HCT116 (cell line): ENCODE measurements at regions not wholly inside any gene's neighbourhood (a gene's known extent, or its start where the extent isn't known, plus 50 kb on each side); places are given as distances from the start of the nearest gene placed in this dataset.

Experiments
- ATAC-seq: fragments of 200-7000 bp; cut with Tn5 transposase; 2 replicates; pipeline ENCODE4 v1.9.1; 2020; ENCODE audit warnings: mild to moderate bottlenecking, moderate library complexity
- BruUV-seq: library from RNA; stranded (reverse); fragments of 400-500 nt; replicated peaks from 2 replicates; lab custom pipeline; 2021; lab: Mats Ljungman, UMichigan
- CTCF ChIA-PET: fragments of 300-600 bp; sonication (Branson Sonifier 250); formaldehyde crosslinking; loops from one replicate; lab custom pipeline; 2021; ENCODE audit warnings: antibody characterized with exemption; lab: Charles Lee
- POLR2A ChIA-PET: fragments of 300-600, 350-600 bp; sonication (Branson Sonifier 250); formaldehyde crosslinking; loops from one replicate; lab custom pipeline; 2021; ENCODE audit warnings: antibody characterized with exemption; lab: Charles Lee
- RAD21 ChIA-PET, 2 experiments: fragments of 300-600 bp; sonication (Branson Sonifier 250); formaldehyde crosslinking; loops; one replicate each; lab custom pipeline; 2023; ENCODE audit warnings: low total read pairs in 2 of 2; ENCODE audit not compliant: uncharacterized antibody in 2 of 2, unreplicated experiment in 2 of 2, low non-redundant PET in 1 of 2; lab: Charles Lee
- DNase-seq: peaks from one replicate; pipeline ENCODE4 v3.0.0-alpha.2; 2010; ENCODE audit warnings: low read depth, low spot score
- H2AFZ ChIP-seq: fragments of 200-600 bp; shearing (Covaris generic), sonication (generic); 2 replicates; pipeline ENCODE4 v1.6.1; 2017; ENCODE audit warnings: low read depth, mixed run types, mixed read lengths, antibody characterized with exemption, low read length; ENCODE audit not compliant: poor library complexity, severe bottlenecking
- H3K27ac ChIP-seq: 2 replicates; pipeline ENCODE4 v1.5.1; 2012; ENCODE audit warnings: low read depth, low read length
- H3K27me3 ChIP-seq: fragments of 200-600 bp; sonication (generic); 2 replicates; pipeline ENCODE4 v1.6.1; 2016; ENCODE audit warnings: mixed run types, low read length, mixed read lengths; ENCODE audit not compliant: insufficient read depth
- H3K36me3 ChIP-seq, 2 experiments: fragments of 200-500 bp in 1 of 2; fragments of 200-600 bp in 1 of 2; sonication (Bioruptor generic) in 1 of 2; sonication (generic) in 1 of 2; 2 replicates each; pipeline versions ENCODE4 v1.5.1 to v1.6.1; 2014 to 2016; ENCODE audit warnings: low read length in 2 of 2, inconsistent platforms in 1 of 2, mixed read lengths in 1 of 2, mixed run types in 1 of 2; ENCODE audit not compliant: insufficient read depth in 2 of 2, control insufficient read depth in 1 of 2
- H3K4me1 ChIP-seq, 2 experiments: fragments of 200-600 bp in 1 of 2; sonication (generic) in 1 of 2; 2 replicates each; pipeline versions ENCODE4 v1.5.1 to v1.6.1; 2012 to 2017; ENCODE audit warnings: low read length in 2 of 2, inconsistent platforms in 1 of 2, mild to moderate bottlenecking in 1 of 2, mixed read lengths in 1 of 2, mixed run types in 1 of 2, moderate library complexity in 1 of 2; ENCODE audit not compliant: insufficient read depth in 2 of 2, control insufficient read depth in 1 of 2
- H3K4me2 ChIP-seq: fragments of 200-600 bp; sonication (generic); 2 replicates; pipeline ENCODE4 v1.6.1; 2017; ENCODE audit warnings: mixed run types, low read length, mixed read lengths
- H3K4me3 ChIP-seq, 2 experiments: fragments of 200-600 bp in 1 of 2; sonication (generic) in 1 of 2; replicated peaks in 1 of 2; 2 replicates each; pipeline ENCODE4 v1.5.1; 2011 to 2016; ENCODE audit warnings: low read length in 2 of 2, control low read depth in 1 of 2, low read depth in 1 of 2, mild to moderate bottlenecking in 1 of 2, mixed read lengths in 1 of 2, mixed run types in 1 of 2
- H3K79me2 ChIP-seq: fragments of 200-600 bp; sonication (generic); 2 replicates; pipeline ENCODE4 v1.6.1; 2017; ENCODE audit warnings: mild to moderate bottlenecking, mixed run types, low read length, moderate library complexity, mixed read lengths; ENCODE audit not compliant: insufficient read depth
- H3K9ac ChIP-seq: fragments of 200-600 bp; sonication (generic); 2 replicates; pipeline ENCODE4 v1.6.1; 2016; ENCODE audit warnings: low read length, mixed read lengths
- H3K9me2 ChIP-seq: fragments of 200-600 bp; sonication (generic), shearing (Covaris generic); 2 replicates; pipeline ENCODE4 v1.6.1; 2017; ENCODE audit warnings: mixed run types, mild to moderate bottlenecking, moderate library complexity; ENCODE audit not compliant: insufficient read depth
- H3K9me3 ChIP-seq, 2 experiments: fragments of 200-500 bp in 1 of 2; fragments of 200-600 bp in 1 of 2; sonication (Bioruptor generic) in 1 of 2; sonication (generic) in 1 of 2; 2 replicates each; pipeline ENCODE4 v1.6.1; 2014 to 2017; ENCODE audit warnings: low read length in 2 of 2, mixed read lengths in 2 of 2, inconsistent platforms in 1 of 2, low read depth in 1 of 2, mild to moderate bottlenecking in 1 of 2, mixed run types in 1 of 2, moderate library complexity in 1 of 2; ENCODE audit not compliant: control insufficient read depth in 1 of 2, insufficient read depth in 1 of 2
- H4K20me1 ChIP-seq: fragments of 200-600 bp; sonication (generic), shearing (Covaris generic); 2 replicates; pipeline ENCODE4 v1.6.1; 2017; ENCODE audit warnings: mixed run types, mild to moderate bottlenecking, moderate library complexity; ENCODE audit not compliant: insufficient read depth
- CEBPB ChIP-seq: IDR thresholded peaks from 2 replicates; pipeline ENCODE4 v1.6.1; 2012; ENCODE audit warnings: low read depth
- JUND ChIP-seq: IDR thresholded peaks from 2 replicates; pipeline ENCODE4 v1.6.1; 2012
- RAD21 ChIP-seq: IDR thresholded peaks from 2 replicates; pipeline ENCODE4 v1.6.1; 2012; ENCODE audit warnings: low read depth, mild to moderate bottlenecking
- REST ChIP-seq: IDR thresholded peaks from 2 replicates; pipeline ENCODE4 v1.6.1; 2012; ENCODE audit warnings: low read depth
- SIN3A ChIP-seq: IDR thresholded peaks from 2 replicates; pipeline ENCODE4 v1.6.1; 2012; ENCODE audit warnings: low read depth
- TCF7L2 ChIP-seq: IDR thresholded peaks from 2 replicates; pipeline ENCODE4 v1.7.0; 2011; ENCODE audit warnings: borderline replicate concordance, inconsistent platforms; ENCODE audit not compliant: insufficient read depth, insufficient read length; ENCODE audit errors: extremely low read depth
- intact Hi-C: fragments of 100-400 bp; cut with micrococcal nuclease; formaldehyde crosslinking; loops from 2 replicates; pipeline ENCODE4 v1.10.0; 2022

GRCh38 chr2:66236816-66237802 is 197.8 kb upstream of the MEIS1 start:
- Histone ChIP-seq H3K9me2 (no peaks in the 10 kb centered on the region), H3K4me2 (no peak overlapping the region), H3K9me3 (no peaks in the 10 kb centered on the region), H2AFZ (no peak overlapping the region), H3K9ac (no peak overlapping the region), H3K27me3 (peaks cover 28% of the 10 kb centered on the region), H3K79me2 (no peaks in the 10 kb centered on the region), H3K4me1 (no peaks in the 10 kb centered on the region), H3K36me3 (no peaks in the 10 kb centered on the region), H3K27ac (no peak overlapping the region), H3K4me3 (no peak overlapping the region), H4K20me1 (no peaks in the 10 kb centered on the region)
- BruUV-seq, result no TSS peak
- no peak for TF ChIP-seq REST
- ATAC-seq, result no peak
- intact Hi-C loops, result no loop called here
- ChIA-PET RAD21 (no interaction called here), CTCF (no interaction called here), POLR2A (no interaction called here)
- DNase-seq, result no peak

GRCh38 chr2:66236067-66236685 is 198.7 kb upstream of the MEIS1 start:
- H3K9me2 ChIP-seq, result no peaks in the 10 kb centered on the region
- H3K27me3 ChIP-seq, result peaks cover 28% of the 10 kb centered on the region
- no peaks in the 10 kb centered on the region for H3K79me2 ChIP-seq
- H3K4me2 ChIP-seq, result no peak overlapping the region
- no peak overlapping the region for H2AFZ ChIP-seq
- BruUV-seq, result no TSS peak
- ChIA-PET CTCF (no interaction called here), RAD21 (no interaction called here), POLR2A (no interaction called here)
- no peak for ATAC-seq
- no peak overlapping the region for H3K4me3 ChIP-seq
- no peaks in the 10 kb centered on the region for H3K4me1 ChIP-seq
- no peak overlapping the region for H3K9ac ChIP-seq
- intact Hi-C loops, result no loop called here
- no peaks in the 10 kb centered on the region for H4K20me1 ChIP-seq
- no peaks in the 10 kb centered on the region for H3K36me3 ChIP-seq
- no peak for DNase-seq
- TF ChIP-seq JUND (no peak), TCF7L2 (no peak), CEBPB (no peak), SIN3A (no peak), RAD21 (no peak)
- no peaks in the 10 kb centered on the region for H3K9me3 ChIP-seq
- H3K27ac ChIP-seq, result no peak overlapping the region
